ENCODE measurements at regions not wholly inside any gene's neighbourhood (a gene's known extent, or its start where the extent isn't known, plus 50 kb on each side); places are given as distances from the start of the nearest gene placed in this dataset.
"Not testable (repeated sequence)": the region's sequence is repeated elsewhere in the genome, so short reads cannot be mapped to it uniquely, and the experiment has no call there.

GRCh38 chr12:25328072-25328712, 77.5 kb upstream of the KRAS start:
- no peak for DNase-seq

DNA sequence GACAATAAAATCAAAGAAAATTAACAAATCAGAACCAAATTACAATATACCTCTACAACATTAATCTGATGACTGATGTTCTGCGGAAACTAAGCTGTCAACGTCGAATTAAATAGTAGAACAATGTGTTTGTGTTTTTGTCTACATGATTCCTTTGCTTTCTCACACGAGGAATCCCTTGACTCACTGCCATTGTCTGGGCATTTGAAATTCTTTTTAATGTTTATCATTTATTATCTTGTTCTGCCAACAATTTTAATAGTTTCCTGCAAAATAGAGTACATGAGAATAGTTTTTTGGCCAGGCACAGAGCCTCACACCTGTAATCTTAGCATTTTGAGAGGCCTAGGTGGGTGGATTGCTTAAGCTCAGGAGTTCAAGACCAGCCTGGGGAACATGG, 76.6 kb upstream of the KRAS start:
- DNase-seq, result no peak

DNA sequence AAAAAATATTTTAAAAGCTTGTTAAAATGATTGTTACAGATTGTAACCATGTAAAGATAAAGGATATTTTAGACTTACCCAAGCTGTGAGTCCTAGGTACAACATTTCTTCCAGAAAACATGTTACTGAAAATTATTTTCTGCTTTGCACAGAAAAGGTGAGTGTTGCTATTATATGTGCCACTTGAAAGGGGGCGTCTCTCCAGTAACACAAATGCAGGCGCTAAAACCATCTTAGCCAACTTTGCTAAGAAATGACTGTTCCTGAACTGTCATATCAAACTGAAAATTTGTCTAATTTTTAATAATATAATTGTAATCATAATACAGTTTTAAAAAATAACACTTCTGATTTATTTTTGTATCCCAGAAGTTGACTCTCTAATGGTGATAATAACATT, 75.6 kb upstream of the KRAS start:
- no peak for DNase-seq

GRCh38 chr12:25324861-25325260, 74.1 kb upstream of the KRAS start:
- no peak for DNase-seq

DNA sequence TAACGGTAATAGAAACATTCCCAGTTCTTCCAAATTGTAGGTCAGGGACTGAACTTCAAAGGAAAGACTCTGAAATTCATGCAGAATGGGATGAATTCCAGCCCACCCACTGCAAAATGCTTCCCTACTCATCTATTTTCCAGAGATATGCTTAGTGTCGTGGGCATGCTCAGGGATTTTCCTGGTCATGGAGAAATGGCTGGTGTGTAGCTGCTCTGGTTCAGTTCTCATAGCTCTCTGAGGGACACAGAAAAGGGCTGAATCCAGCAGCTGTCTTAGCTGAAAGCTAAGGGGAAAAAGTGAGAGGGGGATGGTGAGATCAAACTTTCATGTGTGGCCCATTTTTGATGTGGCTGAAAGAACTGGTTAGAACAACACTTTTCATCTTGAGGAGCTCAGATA, 72.9 kb upstream of the KRAS start:
- DNase-seq, result no peak

DNA sequence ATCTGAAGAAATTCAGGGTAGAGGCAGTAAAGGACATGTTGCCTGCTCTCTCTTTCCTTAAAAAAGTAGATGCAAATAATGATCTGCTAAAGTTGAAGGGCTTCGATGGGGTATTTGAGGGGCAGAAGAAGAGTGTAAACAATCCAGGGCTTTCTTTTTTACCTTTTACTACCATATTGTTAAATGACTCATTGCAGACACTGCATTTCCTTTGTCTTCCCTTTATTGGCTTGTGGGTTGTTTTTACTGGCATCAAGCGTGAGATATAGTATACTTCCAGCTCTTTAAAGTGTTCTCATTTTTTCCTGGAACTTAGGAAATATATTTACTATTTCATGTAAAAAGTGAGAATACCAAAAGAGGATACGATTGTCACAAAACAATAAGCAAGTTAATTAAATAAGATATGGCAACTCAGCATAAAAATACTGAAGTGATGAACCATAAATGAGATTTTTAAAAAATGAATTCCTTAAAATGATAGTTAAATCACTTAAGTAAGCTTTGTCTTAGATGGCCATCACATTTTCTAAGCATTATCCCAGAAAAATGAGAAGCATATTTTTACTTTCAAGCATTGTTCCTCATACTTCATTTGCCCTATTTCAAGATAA, 72.3 kb upstream of the KRAS start:
- DNase-seq, result no peak

DNA sequence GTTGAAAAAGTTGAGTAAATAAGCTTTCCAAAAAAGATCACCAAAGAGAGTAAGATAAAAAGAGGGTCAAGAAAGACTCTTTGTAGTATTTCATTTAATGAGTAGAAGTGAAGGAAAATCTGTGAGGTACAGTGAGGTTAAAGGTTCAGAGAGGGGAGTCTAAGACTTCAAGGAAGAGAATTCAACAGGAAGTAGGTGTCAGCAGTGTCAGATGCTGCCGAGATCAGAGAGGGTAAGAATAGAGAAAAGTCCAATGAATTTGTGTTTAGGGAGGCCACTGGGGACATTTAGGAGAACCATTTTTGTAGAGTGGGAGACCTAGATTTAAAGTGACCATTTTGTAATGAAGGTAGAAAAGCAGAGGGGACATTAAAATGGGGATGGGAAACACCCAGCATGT, 71.6 kb upstream of the KRAS start:
- no peak for DNase-seq

DNA sequence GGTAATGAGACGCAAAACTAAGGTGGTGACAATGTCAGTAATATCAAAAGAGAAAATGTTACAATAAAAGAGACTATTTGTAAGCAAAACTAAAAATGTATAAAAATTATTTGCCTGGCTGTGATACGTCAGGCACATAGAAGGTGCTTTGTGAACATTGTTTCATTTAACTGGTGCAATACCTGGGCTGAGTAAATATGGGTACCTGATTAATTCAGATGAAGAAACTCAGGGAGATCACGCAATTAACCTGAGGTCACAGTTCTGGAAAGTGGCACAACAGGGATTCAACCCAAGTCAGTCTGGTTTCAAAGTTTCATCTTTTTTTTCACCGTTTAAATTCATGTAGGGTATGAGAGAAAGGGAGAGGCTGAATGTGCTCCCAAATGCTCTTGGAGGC, 71.0 kb upstream of the KRAS start:
- no peak for DNase-seq

GRCh38 chr12:25320123-25321006, 69.6 kb upstream of the KRAS start:
- DNase-seq, result no peak

DNA sequence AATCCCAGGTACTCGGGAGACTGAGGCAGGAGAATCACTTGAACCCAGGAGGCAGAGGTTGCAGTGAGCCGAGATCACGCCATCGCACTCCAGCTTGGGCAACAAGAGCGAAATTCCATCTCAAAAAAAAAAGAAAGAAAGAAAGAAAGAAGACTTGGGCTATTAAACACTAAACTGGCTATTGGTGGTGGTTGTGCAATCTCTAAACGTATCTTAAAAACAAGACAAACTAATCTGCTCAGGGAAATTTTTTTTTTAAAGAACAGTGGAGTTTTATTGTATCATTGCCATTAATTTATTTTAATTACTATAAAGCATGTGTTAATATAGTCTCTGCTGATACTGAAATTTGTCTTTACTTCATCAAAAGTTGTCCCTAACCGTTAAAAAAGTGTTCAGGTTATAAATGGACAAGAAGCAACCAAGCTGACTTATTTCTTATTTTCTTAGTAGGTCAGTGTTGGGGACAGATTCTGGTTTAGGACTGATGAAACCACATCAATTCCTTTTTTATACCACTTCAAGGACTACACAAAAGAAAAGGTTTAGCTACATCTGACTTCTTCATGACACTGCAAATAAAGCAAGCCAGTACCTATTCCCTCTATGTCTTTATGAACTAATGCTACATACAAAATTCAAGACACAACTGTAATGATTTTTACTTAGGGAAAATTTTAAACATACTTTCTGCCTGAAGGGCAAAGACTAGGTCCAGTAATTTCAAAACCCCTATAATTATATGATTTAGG, 68.7 kb upstream of the KRAS start:
- no peak for DNase-seq

GRCh38 chr12:25317553-25317952, 66.8 kb upstream of the KRAS start:
- no peak for DNase-seq

DNA sequence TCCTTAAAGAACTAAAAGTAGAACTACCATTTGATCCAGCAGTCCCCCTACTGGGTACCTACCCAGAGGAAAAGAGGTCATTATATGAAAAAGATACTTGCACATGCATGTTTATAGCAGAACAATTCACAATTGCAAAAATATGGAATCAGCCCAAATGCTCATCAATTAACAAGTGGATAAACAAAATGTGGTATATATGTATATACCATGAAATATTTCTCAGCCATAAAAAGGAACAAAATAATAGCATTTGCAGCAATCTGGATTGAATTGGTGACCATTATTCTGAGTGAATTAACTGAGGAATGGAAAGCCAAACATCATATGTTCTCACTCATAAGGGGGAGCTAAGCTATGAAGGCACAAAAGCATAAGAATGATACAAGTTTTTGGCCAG, 64.7 kb upstream of the KRAS start:
- no peak for DNase-seq

- DNase-seq, result not testable (repeated sequence)
Observed at GRCh38 chr12:25313266-25313990, 62.7 kb upstream of the KRAS start.

GRCh38 chr12:25311506-25311905, 60.8 kb upstream of the KRAS start:
- no peak for DNase-seq

- not testable (repeated sequence) for DNase-seq
Observed at GRCh38 chr12:25310071-25310470, 59.3 kb upstream of the KRAS start.

DNA sequence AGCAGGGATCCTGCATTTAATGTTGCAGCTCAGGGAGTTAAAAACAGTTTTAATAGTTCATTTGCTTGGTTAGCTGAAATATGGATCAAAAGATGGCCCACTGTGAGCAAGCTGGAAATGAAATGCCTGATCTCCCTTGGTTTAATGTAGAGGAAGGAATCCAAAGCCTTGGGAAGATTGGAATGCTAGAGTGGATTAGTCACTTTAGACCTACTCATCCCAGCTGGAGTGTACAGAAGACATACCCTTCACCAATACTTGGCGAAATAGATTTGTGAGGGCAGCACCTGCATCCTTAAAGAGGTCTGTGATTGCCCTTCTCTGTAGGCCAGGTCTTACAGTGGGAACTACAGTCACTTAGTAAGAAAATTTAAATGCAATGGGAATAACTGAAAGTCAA, 58.0 kb upstream of the KRAS start:
- no peak for DNase-seq

GRCh38 chr12:25307818-25308217, 57.1 kb upstream of the KRAS start:
- DNase-seq, result no peak

- no peak for DNase-seq
Observed at GRCh38 chr12:25301798-25302197, 51.1 kb upstream of the KRAS start.

All from Kasumi-1 (cell line).